ENCODE measurements at regions not wholly inside any gene's neighbourhood (a gene's known extent, or its start where the extent isn't known, plus 50 kb on each side); places are given as distances from the start of the nearest gene placed in this dataset.

- Histone ChIP-seq H3K4me3 (no peak overlapping the region), H3K9me3 (no peaks in the 10 kb centered on the region), H3K4me1 (no peaks in the 10 kb centered on the region), H3K36me3 (no peaks in the 10 kb centered on the region), H3K27me3 (no peaks in the 10 kb centered on the region), H3K27ac (no peak overlapping the region)
- WGBS, 2 donors = 78 to 93% methylated on average over 2 of the region's 2 CpGs
- intact Hi-C loops (cut with DNase I) = no loop called here
- no peak for TF ChIP-seq POLR2AphosphoS5 (IDR thresholded peaks at IDR 0.05)
- no peak for TF ChIP-seq CTCF (IDR thresholded peaks at IDR 0.05)
- no peak for TF ChIP-seq POLR2A (IDR thresholded peaks at IDR 0.05)
- TF ChIP-seq EP300 (IDR thresholded peaks at IDR 0.05) = no peak
- no peak for DNase-seq
Measured at GRCh38 chr6:23320471-23321015, 751.2 kb downstream of the HDGFL1 start.

- no peaks in the 10 kb centered on the region for H3K9me3 ChIP-seq
- no peaks in the 10 kb centered on the region for H3K36me3 ChIP-seq
- 74 to 83% methylated on average over 4 of the region's 4 CpGs for WGBS, 2 donors
- no peak for DNase-seq
- TF ChIP-seq POLR2A (IDR thresholded peaks at IDR 0.05) (no peak), CTCF (IDR thresholded peaks at IDR 0.05) (no peak), EP300 (IDR thresholded peaks at IDR 0.05) (no peak), POLR2AphosphoS5 (IDR thresholded peaks at IDR 0.05) (no peak)
- no peak overlapping the region for H3K4me3 ChIP-seq
- H3K4me1 ChIP-seq = no peaks in the 10 kb centered on the region
- intact Hi-C loops (cut with DNase I) = no loop called here
- H3K27ac ChIP-seq = no peak overlapping the region
- no peaks in the 10 kb centered on the region for H3K27me3 ChIP-seq
Measured at GRCh38 chr6:23323897-23324296, 754.5 kb downstream of the HDGFL1 start.

- no peak overlapping the region for H3K27ac ChIP-seq
- H3K36me3 ChIP-seq = no peaks in the 10 kb centered on the region
- no peaks in the 10 kb centered on the region for H3K4me1 ChIP-seq
- TF ChIP-seq CTCF (IDR thresholded peaks at IDR 0.05) (no peak), POLR2A (IDR thresholded peaks at IDR 0.05) (no peak), POLR2AphosphoS5 (IDR thresholded peaks at IDR 0.05) (no peak), EP300 (IDR thresholded peaks at IDR 0.05) (no peak)
- no peaks in the 10 kb centered on the region for H3K9me3 ChIP-seq
- H3K27me3 ChIP-seq = no peaks in the 10 kb centered on the region
- intact Hi-C loops (cut with DNase I) = no loop called here
- no peak overlapping the region for H3K4me3 ChIP-seq
- 78 to 84% methylated on average over 3 of the region's 3 CpGs for WGBS, 2 donors
- DNase-seq = no peak
Measured at GRCh38 chr6:23325065-23325464, 755.7 kb downstream of the HDGFL1 start.

GRCh38 chr6:23327621-23328020 lies 758.3 kb downstream of the HDGFL1 start:
- Histone ChIP-seq H3K4me1 (no peaks in the 10 kb centered on the region), H3K36me3 (no peaks in the 10 kb centered on the region), H3K27me3 (no peaks in the 10 kb centered on the region), H3K9me3 (no peaks in the 10 kb centered on the region), H3K4me3 (no peak overlapping the region), H3K27ac (no peak overlapping the region)
- 89 to 94% methylated on average over 1 of the region's 1 CpG for WGBS, 2 donors
- no peak for TF ChIP-seq EP300 (IDR thresholded peaks at IDR 0.05)
- no peak for TF ChIP-seq POLR2AphosphoS5 (IDR thresholded peaks at IDR 0.05)
- TF ChIP-seq CTCF (IDR thresholded peaks at IDR 0.05) = no peak
- TF ChIP-seq POLR2A (IDR thresholded peaks at IDR 0.05) = no peak
- DNase-seq = no peak
- intact Hi-C loops (cut with DNase I) = no loop called here

- intact Hi-C loops (cut with DNase I) = no loop called here
- WGBS, 2 donors = 54 to 80% methylated on average over 1 of the region's 1 CpG
Measured at GRCh38 chr6:23329086-23329485, 759.7 kb downstream of the HDGFL1 start.

More at GRCh38 chr6:23329086-23329485, 759.7 kb downstream of the HDGFL1 start:
- Histone ChIP-seq H3K27ac (no peak overlapping the region), H3K36me3 (no peaks in the 10 kb centered on the region), H3K4me1 (no peaks in the 10 kb centered on the region), H3K4me3 (no peak overlapping the region), H3K27me3 (no peaks in the 10 kb centered on the region), H3K9me3 (no peaks in the 10 kb centered on the region)
- no peak for DNase-seq
- TF ChIP-seq CTCF (IDR thresholded peaks at IDR 0.05) (no peak), POLR2A (IDR thresholded peaks at IDR 0.05) (no peak), POLR2AphosphoS5 (IDR thresholded peaks at IDR 0.05) (no peak), EP300 (IDR thresholded peaks at IDR 0.05) (no peak)

All from sigmoid colon (tissue), 6 donors.